ENCODE measurements at regions not wholly inside any gene's neighbourhood (a gene's known extent, or its start where the extent isn't known, plus 50 kb on each side); places are given as distances from the start of the nearest gene placed in this dataset.
"Not testable (repeated sequence)": the region's sequence is repeated elsewhere in the genome, so short reads cannot be mapped to it uniquely, and the experiment has no call there.

- no peak for DNase-seq
- in situ Hi-C loops (cut with MboI; ENCODE audit: low pct_unique_long_range_greater_than_20kb, low sequenced_read_pairs): no loop called here
Observed at GRCh38 chr4:97072666-97073065, 1070.6 kb downstream of the STPG2 start.

- DNase-seq: no peak
- in situ Hi-C loops (cut with MboI; ENCODE audit: low pct_unique_long_range_greater_than_20kb, low sequenced_read_pairs): no loop called here
Observed at GRCh38 chr4:97073194-97073593, 1070.1 kb downstream of the STPG2 start.

GRCh38 chr4:97074531-97074930 lies 1068.7 kb downstream of the STPG2 start:
- in situ Hi-C loops (cut with MboI; ENCODE audit: low pct_unique_long_range_greater_than_20kb, low sequenced_read_pairs): no loop called here
- no peak for DNase-seq

GRCh38 chr4:97081951-97082350 lies 1061.3 kb downstream of the STPG2 start:
- DNase-seq: no peak
- in situ Hi-C loops (cut with MboI; ENCODE audit: low pct_unique_long_range_greater_than_20kb, low sequenced_read_pairs): no loop called here

GRCh38 chr4:97097036-97097435 lies 1046.2 kb downstream of the STPG2 start:
- DNase-seq; in situ Hi-C loops (cut with MboI; ENCODE audit: low pct_unique_long_range_greater_than_20kb, low sequenced_read_pairs): not testable (repeated sequence)

GRCh38 chr4:97101171-97101570 lies 1042.1 kb downstream of the STPG2 start:
- DNase-seq; in situ Hi-C loops (cut with MboI; ENCODE audit: low pct_unique_long_range_greater_than_20kb, low sequenced_read_pairs): not testable (repeated sequence)

DNA sequence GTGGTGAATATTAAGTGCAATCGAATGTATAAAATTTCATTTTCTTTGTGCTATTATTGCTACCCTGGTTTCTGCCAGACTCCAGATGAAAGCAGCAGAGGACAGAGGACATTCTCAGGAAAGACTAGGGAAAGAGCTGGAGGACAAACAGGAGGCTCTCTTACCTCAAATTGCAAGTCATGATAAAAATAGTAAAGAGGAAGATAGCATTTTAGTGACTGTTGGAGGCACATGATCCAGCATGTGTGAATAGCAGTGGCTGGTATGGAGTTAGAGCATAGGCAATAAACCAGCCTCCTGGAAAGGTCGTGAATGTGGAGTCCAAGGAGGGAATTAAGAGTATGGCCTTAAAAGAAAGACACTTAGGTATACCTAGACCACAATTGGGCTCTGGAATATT lies 1040.0 kb downstream of the STPG2 start:
- in situ Hi-C loops (cut with MboI; ENCODE audit: low pct_unique_long_range_greater_than_20kb, low sequenced_read_pairs): no loop called here
- no peak for DNase-seq

GRCh38 chr4:97104006-97104405 lies 1039.3 kb downstream of the STPG2 start:
- no peak for DNase-seq
- in situ Hi-C loops (cut with MboI; ENCODE audit: low pct_unique_long_range_greater_than_20kb, low sequenced_read_pairs): no loop called here

DNA sequence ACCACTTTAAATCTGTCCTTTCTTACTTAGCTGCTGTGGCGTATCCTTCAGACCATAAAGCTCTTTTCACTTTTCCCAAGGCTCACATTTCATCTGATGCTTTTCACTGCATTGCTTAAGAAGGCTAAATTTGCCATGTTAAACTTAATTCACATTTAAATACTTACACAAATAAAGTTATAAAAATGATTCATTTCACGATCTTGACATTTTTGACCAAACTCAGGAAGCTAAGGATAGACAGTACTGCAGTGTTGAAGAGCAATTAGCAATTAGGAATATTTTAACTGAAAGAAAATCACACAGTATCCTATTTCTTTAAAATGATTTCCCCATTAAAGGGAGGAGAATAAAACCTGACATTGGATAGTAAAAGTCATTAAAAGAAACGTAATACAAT lies 1038.6 kb downstream of the STPG2 start:
- DNase-seq: no peak
- in situ Hi-C loops (cut with MboI; ENCODE audit: low pct_unique_long_range_greater_than_20kb, low sequenced_read_pairs): no loop called here

DNA sequence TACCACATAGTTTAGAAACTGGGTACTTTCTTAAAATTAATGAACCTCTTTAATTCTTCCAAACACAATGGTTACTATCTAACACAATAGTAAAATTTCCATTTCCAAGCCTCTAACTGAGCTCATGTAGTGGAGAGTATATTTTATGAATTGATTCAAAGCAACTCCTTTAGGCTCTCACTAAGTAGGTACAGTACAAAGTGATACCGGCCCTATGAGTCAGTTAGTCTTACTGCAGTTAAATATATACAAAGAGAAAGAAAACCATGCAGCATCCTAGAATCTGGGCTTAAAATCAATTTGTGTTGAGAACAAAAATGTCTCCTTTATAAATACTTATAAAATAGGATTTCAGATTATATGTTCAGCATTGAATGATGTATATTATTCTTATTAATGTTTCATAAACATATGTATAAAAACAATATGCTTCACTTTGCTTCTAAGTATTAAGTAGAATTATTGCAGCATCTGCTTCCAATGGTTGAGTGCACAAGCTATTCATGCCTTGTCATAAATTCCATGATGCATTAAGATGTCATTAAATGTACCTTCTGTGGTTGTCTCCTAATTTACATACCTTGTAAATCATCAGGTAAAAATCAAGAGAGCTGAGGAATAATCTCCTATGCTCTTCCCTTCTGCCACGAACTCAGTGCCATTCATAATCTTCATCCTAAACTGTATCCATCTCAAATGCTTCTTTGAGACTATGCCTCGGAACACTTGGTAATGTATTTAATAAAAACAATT lies 1037.8 kb downstream of the STPG2 start:
- DNase-seq: no peak
- in situ Hi-C loops (cut with MboI; ENCODE audit: low pct_unique_long_range_greater_than_20kb, low sequenced_read_pairs): no loop called here

DNA sequence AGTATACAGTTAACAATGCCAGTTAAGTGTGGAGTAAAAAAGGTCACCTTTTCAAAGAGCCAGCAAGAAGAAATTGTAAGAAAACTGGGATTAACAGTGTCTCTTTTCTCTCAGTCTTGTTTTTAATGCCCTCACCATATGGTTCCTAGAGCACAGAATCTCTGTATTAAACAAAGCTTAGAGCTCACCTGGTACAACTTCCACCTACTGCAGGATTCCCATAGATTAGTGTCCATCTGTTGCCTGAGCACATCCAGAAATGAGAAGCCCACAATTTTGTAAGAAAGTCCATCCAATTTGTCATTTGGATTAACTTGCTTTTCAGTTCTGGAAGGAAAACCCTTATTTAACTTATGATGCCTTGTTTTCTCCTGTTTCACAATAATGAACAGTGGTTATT lies 1037.1 kb downstream of the STPG2 start:
- DNase-seq: no peak
- in situ Hi-C loops (cut with MboI; ENCODE audit: low pct_unique_long_range_greater_than_20kb, low sequenced_read_pairs): no loop called here

- in situ Hi-C loops (cut with MboI; ENCODE audit: low pct_unique_long_range_greater_than_20kb, low sequenced_read_pairs): no loop called here
- DNase-seq: no peak
Observed at GRCh38 chr4:97110506-97110905, 1032.8 kb downstream of the STPG2 start.

GRCh38 chr4:97116511-97116910 lies 1026.8 kb downstream of the STPG2 start:
- in situ Hi-C loops (cut with MboI; ENCODE audit: low pct_unique_long_range_greater_than_20kb, low sequenced_read_pairs): no loop called here
- no peak for DNase-seq

GRCh38 chr4:97121493-97121892 lies 1021.8 kb downstream of the STPG2 start:
- no peak for DNase-seq
- in situ Hi-C loops (cut with MboI; ENCODE audit: low pct_unique_long_range_greater_than_20kb, low sequenced_read_pairs): no loop called here

GRCh38 chr4:97123573-97123972 lies 1019.7 kb downstream of the STPG2 start:
- no peak for DNase-seq
- in situ Hi-C loops (cut with MboI; ENCODE audit: low pct_unique_long_range_greater_than_20kb, low sequenced_read_pairs): no loop called here

- in situ Hi-C loops (cut with MboI; ENCODE audit: low pct_unique_long_range_greater_than_20kb, low sequenced_read_pairs): no loop called here
- DNase-seq: no peak
Observed at GRCh38 chr4:97132435-97132834, 1010.8 kb downstream of the STPG2 start.

GRCh38 chr4:97134456-97134855 lies 1008.8 kb downstream of the STPG2 start:
- in situ Hi-C loops (cut with MboI; ENCODE audit: low pct_unique_long_range_greater_than_20kb, low sequenced_read_pairs): no loop called here
- no peak for DNase-seq

DNA sequence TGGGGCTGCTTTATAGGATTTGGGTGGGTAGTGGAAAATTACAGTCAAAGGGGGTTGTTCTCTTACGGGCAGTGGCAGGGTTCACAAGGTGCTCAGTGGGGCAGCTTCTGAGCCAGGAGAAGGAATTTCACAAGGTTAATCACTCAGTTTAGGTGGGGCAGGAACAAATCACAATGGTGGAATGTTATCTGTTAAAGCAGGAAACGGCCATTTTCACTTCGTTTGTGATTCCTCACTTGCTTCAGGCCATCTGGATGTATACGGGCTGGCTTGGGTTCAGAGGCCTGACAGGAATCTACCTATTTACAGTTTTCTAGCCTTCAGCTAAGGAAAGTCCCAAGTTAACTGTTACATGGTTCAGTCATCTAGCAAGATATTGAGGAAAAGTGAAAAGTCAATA lies 1003.5 kb downstream of the STPG2 start:
- in situ Hi-C loops (cut with MboI; ENCODE audit: low pct_unique_long_range_greater_than_20kb, low sequenced_read_pairs): no loop called here
- no peak for DNase-seq

GRCh38 chr4:97140545-97140944 lies 1002.7 kb downstream of the STPG2 start:
- no peak for DNase-seq
- in situ Hi-C loops (cut with MboI; ENCODE audit: low pct_unique_long_range_greater_than_20kb, low sequenced_read_pairs): no loop called here

- DNase-seq; in situ Hi-C loops (cut with MboI; ENCODE audit: low pct_unique_long_range_greater_than_20kb, low sequenced_read_pairs): not testable (repeated sequence)
Observed at GRCh38 chr4:97141332-97141731, 1001.9 kb downstream of the STPG2 start.

DNA sequence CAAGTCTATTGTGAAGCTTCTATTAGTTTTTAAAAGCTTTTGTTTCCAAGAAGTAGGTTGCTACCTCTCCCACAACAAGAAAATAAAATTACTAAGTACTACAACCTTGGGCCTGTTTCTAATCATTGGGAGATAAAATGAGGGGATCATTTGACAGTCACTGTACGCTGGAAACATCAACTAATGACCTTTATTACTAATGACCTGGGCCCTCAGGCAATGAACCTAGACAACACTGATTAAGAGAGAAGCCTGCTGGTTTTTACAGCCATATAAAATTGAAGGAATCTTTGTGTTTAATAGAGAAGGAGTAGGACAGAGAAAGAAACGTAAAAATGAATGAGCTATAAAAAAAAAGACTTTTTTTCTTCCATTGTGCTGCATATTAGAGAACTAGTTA lies 1000.9 kb downstream of the STPG2 start:
- in situ Hi-C loops (cut with MboI; ENCODE audit: low pct_unique_long_range_greater_than_20kb, low sequenced_read_pairs): no loop called here
- no peak for DNase-seq

Data from KBM-7 (cell line).